ENCODE measurements at regions not wholly inside any gene's neighbourhood (a gene's known extent, or its start where the extent isn't known, plus 50 kb on each side); places are given as distances from the start of the nearest gene placed in this dataset.

- peaks cover 23% of the 10 kb centered on the region for H3K27me3 Mint-ChIP-seq
- no peak for DNase-seq
- H3K4me1 Mint-ChIP-seq, result no peaks in the 10 kb centered on the region
- Histone ChIP-seq H4K20me1 (ENCODE audit: control insufficient read depth, insufficient read depth, low read length, poor library complexity, severe bottlenecking) (no peaks in the 10 kb centered on the region), H3K9ac (ENCODE audit: low read length) (no peak overlapping the region), H2AFZ (ENCODE audit: insufficient read depth, low read depth, low read length, poor library complexity, severe bottlenecking) (no peak overlapping the region), H3K4me2 (replicated peaks; ENCODE audit: low read depth, low read length, poor library complexity, severe bottlenecking) (no peak overlapping the region), H3K27ac (ENCODE audit: low read length in 2 of 2) (no peak overlapping the region), H3K79me2 (ENCODE audit: control insufficient read depth, insufficient read depth, low read length) (no peaks in the 10 kb centered on the region), H3K4me1 (ENCODE audit: control insufficient read depth in 2 of 2, insufficient read depth in 2 of 2, low read length in 2 of 2) (no peaks in the 10 kb centered on the region), H3K36me3 (replicated peaks in 1 of 2; ENCODE audit: control extremely low read depth in 1 of 2, control insufficient read depth in 1 of 2, extremely low read depth in 1 of 2, insufficient read depth in 2 of 2, low read length in 1 of 2) (no peaks in the 10 kb centered on the region), H3K27me3 (replicated peaks in 1 of 4; ENCODE audit: control extremely low read depth in 1 of 4, control insufficient read depth in 3 of 4, insufficient read depth in 4 of 4, low read length in 3 of 4) (peaks cover 0 to 5% (median 4%) of the 10 kb centered on the region in 4 experiments), H3K9me3 (ENCODE audit: control extremely low read depth in 1 of 3, control insufficient read depth in 2 of 3, insufficient read depth in 1 of 3, low read length in 2 of 3) (no peaks in the 10 kb centered on the region), H3K4me3 (ENCODE audit: control extremely low read depth in 1 of 5, extremely low read depth in 1 of 5, insufficient read depth in 1 of 5, low read depth in 2 of 5, low read length in 4 of 5) (no peak overlapping the region)
- intact Hi-C loops (cut with micrococcal nuclease), result no loop called here
- TF ChIP-seq EZH2 (IDR thresholded peaks at IDR 0.05; ENCODE audit: borderline replicate concordance, insufficient read depth, low read depth, low read length, poor library complexity, severe bottlenecking) (no peak), CTCF (IDR thresholded peaks at IDR 0.05) (no peak)
- peaks cover 6% of the 10 kb centered on the region for H3K9me3 Mint-ChIP-seq (ENCODE audit: insufficient read depth)
- no peak overlapping the region for H3K27ac Mint-ChIP-seq
- POLR2A ChIA-PET, result no interaction called here
- H3K4me3 Mint-ChIP-seq, result no peak overlapping the region
- CTCF ChIA-PET, result no interaction called here
- ATAC-seq (ENCODE audit: low read depth), result no peak
- 100% methylated on average over 1 of the region's 8 CpGs for WGBS (ENCODE audit: insufficient coverage)
Observed at GRCh38 chr12:111193067-111193466, 175.8 kb downstream of the PHETA1 start.

GRCh38 chr12:111192647-111193046, 176.2 kb downstream of the PHETA1 start:
- Histone ChIP-seq H3K9me3 (ENCODE audit: control extremely low read depth in 1 of 3, control insufficient read depth in 2 of 3, insufficient read depth in 1 of 3, low read length in 2 of 3) (no peaks in the 10 kb centered on the region), H3K27me3 (replicated peaks in 1 of 4; ENCODE audit: control extremely low read depth in 1 of 4, control insufficient read depth in 3 of 4, insufficient read depth in 4 of 4, low read length in 3 of 4) (peaks cover 0 to 5% (median 4%) of the 10 kb centered on the region in 4 experiments), H3K27ac (ENCODE audit: low read length in 2 of 2) (no peak overlapping the region), H3K9ac (ENCODE audit: low read length) (no peak overlapping the region), H3K4me2 (replicated peaks; ENCODE audit: low read depth, low read length, poor library complexity, severe bottlenecking) (no peak overlapping the region), H3K36me3 (replicated peaks in 1 of 2; ENCODE audit: control extremely low read depth in 1 of 2, control insufficient read depth in 1 of 2, extremely low read depth in 1 of 2, insufficient read depth in 2 of 2, low read length in 1 of 2) (no peaks in the 10 kb centered on the region), H3K4me3 (ENCODE audit: control extremely low read depth in 1 of 5, extremely low read depth in 1 of 5, insufficient read depth in 1 of 5, low read depth in 2 of 5, low read length in 4 of 5) (no peak overlapping the region), H4K20me1 (ENCODE audit: control insufficient read depth, insufficient read depth, low read length, poor library complexity, severe bottlenecking) (no peaks in the 10 kb centered on the region), H3K79me2 (ENCODE audit: control insufficient read depth, insufficient read depth, low read length) (no peaks in the 10 kb centered on the region), H2AFZ (ENCODE audit: insufficient read depth, low read depth, low read length, poor library complexity, severe bottlenecking) (no peak overlapping the region), H3K4me1 (ENCODE audit: control insufficient read depth in 2 of 2, insufficient read depth in 2 of 2, low read length in 2 of 2) (no peaks in the 10 kb centered on the region)
- Mint-ChIP-seq H3K4me1 (no peaks in the 10 kb centered on the region), H3K9me3 (ENCODE audit: insufficient read depth) (peaks cover 6% of the 10 kb centered on the region), H3K4me3 (no peak overlapping the region), H3K27me3 (peaks cover 23% of the 10 kb centered on the region), H3K27ac (no peak overlapping the region)
- ChIA-PET POLR2A (no interaction called here), CTCF (no interaction called here)
- DNase-seq, result no peak
- TF ChIP-seq EZH2 (IDR thresholded peaks at IDR 0.05; ENCODE audit: borderline replicate concordance, insufficient read depth, low read depth, low read length, poor library complexity, severe bottlenecking), result no peak
- TF ChIP-seq CTCF (IDR thresholded peaks at IDR 0.05), result no peak
- 73% methylated on average over 2 of the region's 3 CpGs for WGBS (ENCODE audit: insufficient coverage)
- ATAC-seq (ENCODE audit: low read depth), result no peak
- intact Hi-C loops (cut with micrococcal nuclease), result no loop called here
